Activated CD4-positive, alpha-beta T cell treated with anti-CD3 and anti-CD28 coated beads, Interleukin-2, Interleukin-4, amounts not matched to agents 100 ng/mL and 50 ng/mL, durations not matched to agents 16 hours and 8 hours (primary cell): ENCODE measurements at regions not wholly inside any gene's neighbourhood (a gene's known extent, or its start where the extent isn't known, plus 50 kb on each side); places are given as distances from the start of the nearest gene placed in this dataset.
"Not testable (repeated sequence)": the region's sequence is repeated elsewhere in the genome, so short reads cannot be mapped to it uniquely, and the experiment has no call there.

Experiments used
- DNase-seq: peaks from one replicate; pipeline ENCODE4 v3.0.0-alpha.2; 2020; ENCODE audit warnings: low spot score

- DNase-seq, result no peak
Measured at GRCh38 chr5:62041156-62041756, 264.8 kb upstream of the KIF2A start.

- no peak for DNase-seq
Measured at GRCh38 chr5:62042007-62042406, 264.0 kb upstream of the KIF2A start.

- DNase-seq, result no peak
Measured at GRCh38 chr5:62043289-62044280, 262.4 kb upstream of the KIF2A start.

GRCh38 chr5:62044989-62045388, 261.0 kb upstream of the KIF2A start:
- DNase-seq, result no peak

- DNase-seq, result no peak
Measured at GRCh38 chr5:62046191-62046590, 259.8 kb upstream of the KIF2A start.

GRCh38 chr5:62051747-62052146, 254.3 kb upstream of the KIF2A start:
- no peak for DNase-seq

- no peak for DNase-seq
Measured at GRCh38 chr5:62059960-62060359, 246.0 kb upstream of the KIF2A start.

- no peak for DNase-seq
Measured at GRCh38 chr5:62065050-62065449, 241.0 kb upstream of the KIF2A start.

- no peak for DNase-seq
Measured at GRCh38 chr5:62066761-62067277, 239.2 kb upstream of the KIF2A start.

- DNase-seq, result no peak
Measured at GRCh38 chr5:62068554-62068953, 237.5 kb upstream of the KIF2A start.

- DNase-seq, result no peak
Measured at GRCh38 chr5:62077387-62077786, 228.6 kb upstream of the KIF2A start.

GRCh38 chr5:62077823-62078550, 228.0 kb upstream of the KIF2A start:
- DNase-seq, result no peak

GRCh38 chr5:62082370-62082801, 223.6 kb upstream of the KIF2A start:
- no peak for DNase-seq

GRCh38 chr5:62083247-62083646, 222.8 kb upstream of the KIF2A start:
- no peak for DNase-seq

GRCh38 chr5:62083661-62084060, 222.3 kb upstream of the KIF2A start:
- no peak for DNase-seq

GRCh38 chr5:62084391-62084790, 221.6 kb upstream of the KIF2A start:
- no peak for DNase-seq

- DNase-seq, result no peak
Measured at GRCh38 chr5:62090953-62091352, 215.1 kb upstream of the KIF2A start.

GRCh38 chr5:62093411-62093810, 212.6 kb upstream of the KIF2A start:
- no peak for DNase-seq

- DNase-seq, result no peak
Measured at GRCh38 chr5:62093976-62094375, 212.0 kb upstream of the KIF2A start.

GRCh38 chr5:62097361-62097760, 208.6 kb upstream of the KIF2A start:
- DNase-seq, result no peak

- DNase-seq, result no peak
Measured at GRCh38 chr5:62100201-62100600, 205.8 kb upstream of the KIF2A start.

GRCh38 chr5:62103863-62104262, 202.1 kb upstream of the KIF2A start:
- not testable (repeated sequence) for DNase-seq
